ENCODE measurements at regions not wholly inside any gene's neighbourhood (a gene's known extent, or its start where the extent isn't known, plus 50 kb on each side); places are given as distances from the start of the nearest gene placed in this dataset.

DNA sequence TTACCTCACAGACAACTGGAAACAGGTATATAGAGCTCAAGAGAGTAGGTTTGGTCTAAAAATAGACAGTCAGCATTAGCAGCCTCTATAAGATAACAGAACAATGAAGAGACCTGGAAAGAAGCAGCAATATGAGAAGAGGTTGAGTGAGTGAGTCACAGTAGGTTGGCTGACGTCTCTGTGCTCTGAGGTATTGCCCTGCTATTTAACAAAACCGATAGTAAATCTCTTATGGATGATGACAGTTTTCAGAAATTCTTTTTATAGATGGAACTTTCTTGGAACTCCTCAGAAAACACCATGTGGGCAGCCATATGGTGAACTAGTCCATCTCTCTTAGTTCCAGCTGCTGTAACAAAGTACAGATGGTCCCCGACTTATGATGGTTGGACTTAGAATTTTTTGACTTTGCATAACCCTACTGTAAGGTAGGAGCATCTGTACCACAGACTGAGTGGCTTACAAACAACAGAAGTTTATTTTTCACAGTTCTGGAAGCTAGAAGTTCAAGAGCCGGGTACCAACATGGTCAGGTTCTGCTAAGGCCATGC, 123.5 kb downstream of the MBD2 start:
- DNase-seq: no peak

DNA sequence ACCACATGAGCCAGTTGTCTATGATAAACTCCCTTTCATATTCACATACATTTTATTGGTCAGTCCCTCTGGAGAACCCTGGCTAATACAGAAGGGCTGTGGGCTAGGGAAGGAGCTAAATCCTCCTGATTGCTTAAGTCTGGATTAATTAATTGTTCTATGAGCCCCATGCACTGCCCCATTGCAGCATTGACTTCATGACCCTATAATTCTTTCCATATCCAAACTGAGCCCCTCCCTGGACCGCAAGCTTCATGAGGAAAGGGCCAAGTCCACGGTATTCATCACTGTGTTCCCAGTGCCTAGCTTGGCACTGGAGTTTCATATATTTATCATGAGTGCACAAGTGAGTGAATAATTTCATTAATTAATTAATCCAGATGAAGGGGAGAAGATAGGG, 124.0 kb downstream of the MBD2 start:
- no peak for DNase-seq

DNA sequence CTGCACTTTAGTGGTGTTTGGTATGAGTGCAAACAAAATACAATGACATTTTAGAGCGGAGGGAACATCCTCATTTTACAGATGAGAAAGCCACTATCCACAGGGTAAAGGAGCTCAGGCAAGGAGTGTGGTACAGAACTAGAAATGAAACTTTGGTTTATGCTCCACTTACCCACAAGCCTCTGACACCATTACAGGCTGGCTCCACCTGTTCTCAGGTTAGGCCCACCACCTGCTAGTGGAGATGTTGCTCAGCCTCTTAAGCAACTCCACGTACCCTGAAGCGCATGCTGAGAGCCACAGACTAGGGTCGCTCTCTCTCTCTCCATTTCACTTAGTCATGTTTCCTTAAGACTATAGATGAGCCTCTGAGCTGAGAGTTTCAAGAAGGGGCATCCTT, 130.0 kb downstream of the MBD2 start:
- DNase-seq: no peak

DNA sequence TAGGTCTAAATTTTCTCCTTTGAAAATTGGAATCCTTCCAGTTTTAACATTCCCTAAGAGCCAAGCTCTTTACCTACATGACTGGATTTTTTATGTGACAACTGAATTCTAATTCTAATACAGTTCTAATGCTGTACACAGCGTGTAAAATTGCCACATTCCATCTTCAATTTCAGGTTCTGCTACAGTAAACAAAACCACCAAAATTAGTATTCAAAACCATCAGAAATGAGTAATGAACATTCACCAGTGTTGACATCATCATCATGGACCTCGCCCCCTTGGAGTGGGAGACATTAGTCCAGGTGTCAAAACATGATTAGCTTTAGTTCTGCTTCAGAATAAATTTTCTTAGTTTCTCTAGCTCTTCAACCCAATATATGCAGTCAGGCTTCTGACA, 133.6 kb downstream of the MBD2 start:
- DNase-seq: no peak

DNA sequence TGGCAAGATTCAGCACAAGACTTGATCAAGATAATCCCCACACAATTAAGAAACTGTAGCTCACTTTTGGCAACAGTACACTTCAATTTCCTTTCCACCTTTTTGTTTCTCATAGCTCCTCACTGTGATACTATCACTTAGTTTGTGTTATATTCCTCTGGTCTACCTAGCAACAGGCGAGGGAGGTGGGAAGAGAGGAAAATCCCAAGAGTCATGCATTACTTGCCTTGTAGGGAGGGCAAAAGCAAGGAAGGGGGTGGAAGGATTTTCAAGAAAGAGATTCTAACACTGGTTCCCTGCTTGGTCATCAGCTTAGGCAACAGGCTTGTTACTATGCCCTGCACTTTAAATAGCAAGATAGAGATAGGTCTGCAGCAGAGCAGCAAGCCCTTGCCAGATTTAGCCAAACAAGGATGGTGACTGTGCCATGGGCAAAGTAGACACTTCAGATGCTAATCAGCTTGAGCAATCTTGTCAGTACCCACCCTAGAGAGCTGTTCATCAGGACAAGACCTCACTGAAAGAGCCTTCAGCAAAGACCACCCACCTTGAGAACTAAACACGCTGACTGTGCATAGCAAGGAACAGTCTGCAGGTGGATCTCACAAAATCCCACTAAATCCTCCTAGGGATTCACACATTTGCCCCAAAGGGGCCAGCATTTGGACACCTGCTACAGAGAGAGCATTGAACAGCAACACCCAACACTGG, 134.6 kb downstream of the MBD2 start:
- DNase-seq: no peak

DNA sequence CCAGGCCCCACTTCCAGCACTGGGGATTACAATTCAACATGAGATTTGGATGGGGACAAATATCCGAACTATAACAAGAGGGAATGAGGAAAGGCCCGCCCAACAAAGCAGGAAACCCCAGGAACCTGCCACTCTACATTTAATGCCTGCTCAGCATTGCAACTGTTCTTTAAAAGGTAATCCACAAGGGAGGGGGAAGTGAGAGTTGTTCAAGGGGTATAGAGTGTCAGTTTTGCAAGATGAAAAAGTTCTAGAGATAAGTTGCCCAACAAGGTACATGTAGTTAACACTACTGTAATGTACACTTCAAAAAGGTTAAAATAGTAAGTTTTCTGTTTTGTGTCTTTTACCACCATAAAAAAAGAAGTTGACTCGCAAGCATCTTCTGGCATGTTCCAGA, 137.6 kb downstream of the MBD2 start:
- no peak for DNase-seq

DNA sequence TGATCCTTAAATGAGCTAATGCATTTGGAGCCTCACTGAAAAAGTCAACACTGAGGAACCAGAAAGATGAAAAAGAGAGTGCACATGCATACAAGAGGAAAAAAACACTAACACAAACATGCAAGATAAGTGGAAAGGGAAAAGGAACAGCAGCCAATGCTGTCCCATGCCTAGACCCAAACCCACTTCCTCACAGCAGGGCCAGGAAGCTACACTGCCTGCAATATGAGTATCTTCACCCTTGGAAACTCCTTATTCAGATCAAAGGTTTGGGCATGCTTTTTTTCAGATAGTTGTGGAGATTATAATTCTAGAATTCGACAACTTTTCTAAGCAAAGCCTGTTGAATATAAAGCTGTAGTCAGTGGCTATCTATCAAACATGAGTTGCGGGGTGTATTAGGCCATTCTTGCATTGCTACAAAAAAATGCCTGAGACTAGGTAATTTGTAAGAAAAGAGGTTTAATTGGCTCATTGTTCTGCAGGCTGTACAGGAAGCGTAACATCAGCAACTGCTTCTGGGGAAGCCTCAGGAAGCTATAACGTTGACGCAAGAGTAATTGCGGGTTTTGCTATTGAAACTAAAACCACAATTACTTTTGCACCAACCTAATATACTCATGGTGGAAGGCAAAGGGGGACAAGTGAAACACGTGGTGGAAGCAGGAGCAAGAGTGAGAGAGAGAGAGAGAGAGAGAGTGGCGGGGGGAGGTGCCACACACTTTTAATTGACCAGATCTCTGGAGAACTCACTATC, 138.2 kb downstream of the MBD2 start:
- no peak for DNase-seq

DNA sequence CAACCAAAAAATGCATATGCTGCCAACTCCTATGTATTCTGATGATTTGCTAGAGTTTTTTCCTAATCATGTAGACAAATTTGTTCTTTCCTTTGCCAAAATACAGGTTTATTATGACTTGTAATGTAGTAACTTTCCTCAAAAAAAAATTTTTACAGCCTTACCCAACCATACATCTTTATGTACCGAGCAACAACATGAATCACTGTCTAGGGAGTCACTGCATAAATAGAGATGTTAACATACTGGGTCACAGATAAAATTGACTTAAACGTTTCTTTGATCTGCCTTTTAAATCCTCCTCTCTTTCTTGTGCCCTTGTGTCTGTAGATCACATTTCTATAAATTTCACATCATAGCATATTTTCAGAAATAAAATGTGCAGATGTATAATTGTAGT, 143.6 kb downstream of the MBD2 start:
- DNase-seq: no peak

DNA sequence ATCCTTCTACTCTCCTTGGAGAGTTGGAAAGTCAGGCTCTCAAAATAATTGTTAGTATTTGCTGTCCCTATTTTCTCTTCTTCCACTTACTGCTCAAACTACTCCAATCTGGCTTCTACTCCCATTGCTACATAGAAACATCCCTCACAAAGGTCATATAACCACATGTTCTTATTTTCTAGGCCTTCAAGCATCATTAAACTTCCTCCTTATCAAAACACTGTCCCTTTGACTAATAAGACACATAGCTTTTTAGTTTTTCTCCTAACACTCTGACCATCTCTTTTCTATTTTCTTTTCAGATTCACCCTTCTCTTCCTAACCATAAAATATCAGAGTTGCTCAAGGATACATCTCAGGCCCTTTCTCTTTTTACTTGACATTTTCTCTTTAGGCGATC, 148.3 kb downstream of the MBD2 start:
- DNase-seq: no peak

DNA sequence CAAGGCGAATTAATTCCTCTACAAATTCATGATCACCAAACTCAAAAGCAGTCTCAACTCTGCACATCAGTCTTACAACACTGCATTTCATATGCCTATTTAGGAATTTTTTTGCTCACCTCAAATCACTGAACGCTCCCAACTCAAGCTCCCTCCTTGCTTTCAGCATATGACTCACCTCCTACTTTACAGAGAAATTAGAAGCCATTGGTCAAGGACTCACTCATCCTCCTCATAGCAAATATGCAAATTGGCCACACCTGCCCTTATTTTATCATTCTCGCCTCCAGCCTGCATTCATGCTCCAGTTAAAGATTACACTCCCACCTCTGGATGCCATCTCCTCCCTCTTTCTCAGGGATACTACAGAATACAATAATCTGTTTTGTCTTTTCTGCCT, 148.8 kb downstream of the MBD2 start:
- no peak for DNase-seq

DNA sequence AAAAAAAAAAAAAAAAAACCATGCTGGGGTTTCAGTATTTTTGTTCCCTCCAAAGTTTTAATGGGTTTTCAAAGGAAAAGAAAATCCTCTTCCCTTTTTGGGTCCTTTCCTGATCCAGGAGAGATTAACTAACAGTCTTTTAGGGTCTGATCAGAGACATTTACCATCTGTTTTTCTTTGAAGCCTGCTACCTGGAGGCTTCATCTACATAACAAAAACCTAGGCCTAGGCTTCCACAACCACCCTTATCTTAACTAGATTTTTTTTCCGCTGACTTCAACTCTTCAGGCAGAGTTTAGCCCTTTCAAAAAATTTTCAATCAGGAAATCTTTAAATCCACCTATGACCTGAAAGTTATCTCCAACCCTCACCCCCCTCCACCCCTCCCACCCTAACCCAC, 154.7 kb downstream of the MBD2 start:
- DNase-seq: no peak

DNA sequence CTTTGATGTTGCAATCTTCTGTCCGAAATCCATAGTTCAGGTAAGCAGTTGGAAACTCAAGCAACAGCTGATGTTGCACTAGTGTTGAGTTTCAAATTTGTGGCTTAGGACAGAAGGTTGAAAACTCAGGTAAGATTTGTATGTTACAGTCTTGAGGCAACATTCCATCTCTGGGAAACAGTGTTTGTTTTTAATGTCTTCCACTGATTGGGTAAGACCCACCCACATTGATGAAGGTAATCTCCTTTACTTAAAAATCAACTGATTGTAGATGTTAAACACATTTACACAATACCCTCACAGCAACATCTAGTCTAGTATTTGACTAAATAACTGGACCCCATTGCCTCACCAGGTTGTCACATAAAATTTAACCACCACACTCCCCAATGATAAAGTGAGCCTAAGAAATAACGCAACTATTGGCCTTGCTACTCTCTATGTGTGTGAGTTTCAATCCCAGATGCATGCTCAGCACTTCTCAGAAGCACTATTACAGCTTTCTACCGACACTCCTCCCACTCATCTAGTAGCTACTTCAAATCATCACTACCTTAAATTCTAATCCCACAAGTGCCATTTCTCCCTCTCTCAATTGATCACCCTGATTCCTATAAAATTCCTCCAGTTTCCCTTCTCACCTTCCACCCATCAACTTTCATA, 164.0 kb downstream of the MBD2 start:
- DNase-seq: no peak

DNA sequence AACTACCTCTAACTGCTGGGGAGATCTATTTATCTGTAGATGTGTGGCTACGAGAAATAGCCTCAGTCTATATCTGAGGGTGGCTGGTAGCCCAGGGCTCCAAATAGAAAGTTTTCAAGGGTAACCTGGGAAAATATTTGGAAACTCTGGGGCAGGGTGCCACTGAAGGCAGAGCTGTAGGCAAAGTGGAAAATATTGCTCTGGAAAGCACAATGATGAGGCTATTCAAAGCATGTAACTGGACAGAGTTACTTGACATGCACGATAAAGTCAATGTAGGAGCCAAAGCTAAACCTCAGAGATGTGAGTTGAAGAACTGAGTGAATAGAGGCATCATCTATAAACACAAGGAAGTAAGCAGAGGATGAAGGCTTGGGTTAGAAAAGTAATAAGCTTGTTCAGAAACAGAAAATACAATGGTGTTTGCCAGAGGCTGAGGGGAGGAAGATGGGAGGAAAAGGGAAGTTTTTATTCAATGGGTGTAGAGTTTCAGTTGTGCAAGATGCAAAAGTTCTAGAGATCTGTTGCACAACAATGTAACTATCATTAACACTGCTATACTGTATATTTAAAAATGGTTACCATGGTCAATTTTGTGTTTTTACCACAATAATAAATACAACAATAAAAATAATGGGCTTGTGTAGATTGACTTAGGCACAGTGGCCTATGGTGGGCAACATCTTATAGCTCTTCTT, 171.6 kb downstream of the MBD2 start:
- DNase-seq: no peak

DNA sequence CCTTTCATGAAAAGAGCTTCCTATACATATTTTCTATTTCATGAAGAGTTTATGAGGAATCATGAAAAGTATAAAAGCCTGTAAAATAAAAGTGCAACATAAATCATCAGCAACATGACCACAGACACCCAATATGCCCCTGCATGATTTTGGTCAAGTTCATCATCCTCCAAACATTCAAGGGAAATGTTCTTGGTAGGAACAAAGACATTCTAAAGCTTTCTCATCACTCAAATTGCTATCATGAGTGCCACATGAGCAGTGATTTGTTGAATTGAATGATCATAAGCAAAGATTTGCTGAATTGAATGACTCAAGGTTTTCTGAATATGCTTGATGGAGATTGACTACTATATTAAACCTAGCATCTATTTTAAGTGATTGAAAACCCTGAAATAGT, 172.2 kb downstream of the MBD2 start:
- no peak for DNase-seq

DNA sequence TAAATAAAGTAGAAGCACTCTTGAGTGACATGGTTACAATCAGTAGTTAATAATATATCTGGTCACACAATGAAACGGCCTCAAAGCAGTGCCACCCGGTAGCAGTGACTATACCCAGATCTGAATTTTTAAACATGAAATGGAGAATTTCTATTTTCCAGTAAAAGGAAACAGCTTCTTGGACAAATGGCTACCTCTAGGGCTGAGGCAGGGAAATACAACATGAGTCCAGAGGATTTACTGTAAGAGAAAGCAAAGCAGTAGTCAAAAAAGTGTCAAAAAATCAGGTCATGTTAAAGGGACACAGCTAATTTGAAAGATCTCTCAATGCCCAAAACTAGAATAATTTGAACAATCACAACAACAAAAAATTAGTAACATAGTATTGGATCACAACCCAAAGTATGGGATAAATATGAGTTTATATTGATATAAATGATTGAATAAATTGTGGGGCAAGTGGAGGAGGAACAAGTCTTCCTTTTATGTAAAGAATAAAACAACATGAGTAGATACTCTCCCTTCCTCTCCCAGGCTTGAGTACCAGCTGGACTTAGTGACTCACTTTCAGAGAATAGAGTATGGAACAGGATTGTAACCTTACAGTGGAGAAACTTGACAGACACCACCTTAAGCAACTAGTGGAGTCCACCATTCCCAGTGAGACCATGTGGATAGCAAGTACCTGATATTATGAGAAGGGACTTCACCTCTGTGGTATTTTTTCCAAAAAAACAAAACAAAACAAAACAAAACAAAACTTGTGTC, 180.8 kb downstream of the MBD2 start:
- DNase-seq: no peak

DNA sequence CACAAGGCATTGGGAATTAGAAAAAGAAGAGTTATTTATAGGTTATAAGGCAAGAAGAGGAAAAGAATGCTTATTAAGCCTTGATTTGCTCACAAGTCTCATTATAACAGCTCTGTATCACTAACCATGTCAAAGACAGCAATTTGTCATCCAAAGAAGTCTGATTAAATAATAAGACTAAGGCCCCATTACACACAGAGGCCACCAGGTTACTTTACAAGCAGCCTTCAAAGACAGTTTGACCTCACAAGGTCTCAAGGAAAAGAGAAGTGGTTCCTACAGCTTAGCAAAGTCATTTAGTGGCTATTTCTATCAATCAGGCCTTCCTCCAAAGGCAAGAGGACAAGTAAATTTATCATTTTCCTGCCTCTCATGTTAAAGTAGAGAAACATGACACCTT, 188.5 kb downstream of the MBD2 start:
- no peak for DNase-seq

DNA sequence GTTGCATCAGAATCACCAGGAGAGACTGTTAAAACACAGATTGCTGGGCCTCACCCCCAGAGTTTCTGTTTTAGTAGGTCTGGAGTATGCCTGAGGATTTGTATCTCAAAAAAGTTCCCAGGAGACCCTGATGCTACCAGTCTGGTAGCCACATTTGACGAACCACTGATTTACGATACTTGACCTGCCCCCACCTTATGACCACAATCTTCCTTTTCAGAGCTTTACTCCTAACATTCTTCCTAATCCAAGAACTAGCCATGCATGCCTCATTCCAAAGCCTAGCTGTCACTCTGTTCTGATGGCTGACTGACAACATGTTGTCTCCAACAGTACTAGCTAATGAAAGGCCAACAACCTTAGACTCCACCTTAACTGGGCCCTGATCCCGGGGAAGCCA, 191.4 kb downstream of the MBD2 start:
- DNase-seq: no peak

DNA sequence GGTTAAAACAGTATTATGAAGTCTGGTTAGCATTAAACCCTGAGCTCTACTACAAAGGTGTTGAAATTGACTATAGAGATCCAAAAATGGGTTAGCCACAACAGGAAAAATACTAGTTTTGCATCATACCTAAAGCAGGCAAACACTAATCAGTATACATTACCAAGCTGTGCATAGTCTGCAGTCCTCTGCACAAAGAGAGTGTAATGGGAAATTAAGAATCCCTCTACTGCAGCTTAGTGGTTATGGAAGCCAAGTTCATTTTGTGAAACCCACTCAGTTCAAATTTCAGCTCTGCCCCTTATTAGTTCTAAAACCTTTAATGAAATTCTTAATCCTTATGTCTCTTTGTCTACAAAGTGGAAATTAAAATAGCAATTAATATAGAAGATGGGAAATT, 192.1 kb downstream of the MBD2 start:
- DNase-seq: no peak

DNA sequence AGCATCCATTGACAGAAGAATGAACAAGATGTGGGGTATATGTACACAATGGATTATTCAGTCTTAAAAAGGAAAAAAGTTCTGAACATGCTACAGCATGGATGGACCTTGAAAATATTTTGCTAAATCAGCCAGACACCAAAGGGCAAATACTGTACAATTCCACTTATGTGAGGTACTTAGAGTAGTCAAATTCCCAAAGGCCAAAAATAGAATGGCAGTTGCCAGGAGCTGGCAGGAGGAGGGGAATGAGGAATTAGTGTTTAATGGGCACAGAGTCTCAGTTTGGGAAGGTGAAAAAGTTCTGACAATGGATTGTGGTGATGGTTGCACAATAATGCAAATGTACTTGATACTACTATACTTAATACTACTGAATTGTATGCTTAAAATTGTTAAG, 193.2 kb downstream of the MBD2 start:
- DNase-seq: no peak

DNA sequence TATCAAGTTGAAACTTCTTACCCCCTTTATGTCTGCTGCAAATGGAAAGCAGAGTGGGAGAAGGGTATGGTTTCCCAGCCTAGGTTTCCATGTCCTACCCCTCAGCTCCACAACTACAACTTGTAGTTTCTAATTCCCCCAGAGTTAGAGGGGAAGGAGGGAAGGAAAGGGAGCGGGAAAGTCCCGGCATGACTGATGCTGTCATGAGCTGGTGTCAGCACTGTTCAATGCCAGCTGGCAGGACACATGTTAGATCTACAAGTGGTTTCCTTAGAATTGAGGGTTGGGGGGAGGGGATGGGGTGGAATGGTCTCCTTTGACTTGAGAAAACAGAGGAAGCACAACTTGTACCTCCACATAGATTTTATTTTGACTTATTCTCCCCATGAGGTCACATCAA, 194.0 kb downstream of the MBD2 start:
- DNase-seq: no peak

DNA sequence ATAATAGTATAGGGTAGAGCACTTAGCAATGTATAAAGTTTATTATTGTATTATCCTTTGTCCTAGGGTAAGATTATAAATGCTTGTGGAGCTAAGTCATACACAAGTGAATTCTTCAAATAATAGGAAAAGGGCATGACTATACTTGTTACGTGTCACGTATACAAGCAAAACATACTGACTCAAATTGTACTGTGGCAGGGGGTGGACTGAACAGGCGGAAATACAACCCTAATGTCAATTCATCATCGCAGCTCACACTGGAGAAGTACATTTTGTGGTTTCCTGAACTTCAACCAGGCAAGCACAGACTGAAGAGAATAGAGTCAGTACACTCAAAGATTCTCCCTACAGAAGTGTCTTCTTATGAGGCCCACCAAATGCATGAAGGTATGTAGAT, 201.0 kb downstream of the MBD2 start:
- DNase-seq: no peak

DNA sequence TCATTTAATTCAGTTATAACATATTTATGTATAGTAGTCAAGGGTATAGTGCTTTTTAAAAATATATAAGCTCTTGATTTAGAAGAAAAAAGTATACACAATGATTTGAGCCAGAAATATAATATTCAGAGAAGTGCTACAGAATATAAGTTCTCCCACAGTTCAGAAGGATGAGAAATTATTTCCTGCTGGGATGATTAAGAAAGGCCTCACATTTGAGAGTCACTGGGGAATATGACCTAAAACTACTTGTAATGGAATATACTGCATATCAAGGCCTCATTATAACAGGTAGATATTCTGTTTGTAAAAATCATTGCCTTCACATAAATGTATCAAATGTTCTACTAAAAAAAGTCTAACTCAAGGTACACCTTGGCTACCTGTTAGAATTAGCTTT, 203.5 kb downstream of the MBD2 start:
- DNase-seq: no peak

Data from right hindlimb (tissue), 1 donor.